Endothelial cell of umbilical vein (primary cell): ENCODE measurements at regions not wholly inside any gene's neighbourhood (a gene's known extent, or its start where the extent isn't known, plus 50 kb on each side); places are given as distances from the start of the nearest gene placed in this dataset.

Source experiments
- BruUV-seq: library from RNA; stranded (reverse); fragments of 400-500 nt; replicated peaks from 2 replicates; lab custom pipeline; 2021; lab: Mats Ljungman, UMichigan
- CTCF ChIA-PET: fragments of 300-600, 350-600 bp; sonication (Branson Sonifier 250); formaldehyde crosslinking; loops from one replicate; lab custom pipeline; 2021; ENCODE audit warnings: antibody characterized with exemption, inconsistent platforms; lab: Charles Lee
- POLR2A ChIA-PET: fragments of 300-600, 350-600 bp; sonication (Branson Sonifier 250); formaldehyde crosslinking; loops from one replicate; lab custom pipeline; 2021; ENCODE audit warnings: antibody characterized with exemption, inconsistent platforms; lab: Charles Lee
- DNase-seq: peaks from one replicate; pipeline ENCODE4 v3.0.0-alpha.2; 2011; ENCODE audit warnings: low read depth, low spot score
- FAIRE-seq: peaks from 2 replicates; lab custom pipeline; 2011; peaks lifted over from hg19 to GRCh38; lab: Jason Lieb, UNC
- H2AFZ ChIP-seq: 2 replicates; pipeline ENCODE4 v1.6.0; 2012; ENCODE audit warnings: low read depth, low read length, control low read depth, inconsistent platforms
- H3K27ac ChIP-seq: 2 replicates; pipeline ENCODE4 v1.5.1; 2011; ENCODE audit warnings: low read depth, mild to moderate bottlenecking, control low read depth, low read length, moderate library complexity; ENCODE audit not compliant: insufficient read depth
- H3K27me3 ChIP-seq, 2 experiments: 2 replicates each; pipeline versions ENCODE4 v1.6.0 to v1.6.1; 2011; ENCODE audit warnings: low read length in 2 of 2, mixed read lengths in 1 of 2; ENCODE audit not compliant: control insufficient read depth in 2 of 2, insufficient read depth in 2 of 2
- H3K36me3 ChIP-seq, 2 experiments: 2 replicates in 1 of 2; 3 replicates in 1 of 2; pipeline ENCODE4 v1.5.1; 2011; ENCODE audit warnings: low read length in 2 of 2, mild to moderate bottlenecking in 1 of 2, moderate library complexity in 1 of 2; ENCODE audit not compliant: control insufficient read depth in 2 of 2, insufficient read depth in 2 of 2; ENCODE audit errors: extremely low read depth in 1 of 2
- H3K4me1 ChIP-seq: 3 replicates; pipeline ENCODE4 v1.5.1; 2011; ENCODE audit warnings: mild to moderate bottlenecking, low read length; ENCODE audit not compliant: control insufficient read depth, insufficient read depth; ENCODE audit errors: extremely low read depth
- H3K4me2 ChIP-seq: 2 replicates; pipeline ENCODE4 v1.6.1; 2011; ENCODE audit warnings: low read length, control low read depth, mixed read lengths; ENCODE audit not compliant: insufficient read depth
- H3K4me3 ChIP-seq, 3 experiments: fragments of 200-600 bp in 1 of 3; sonication (generic), shearing (Covaris generic) in 1 of 3; replicated peaks in 1 of 3; 2 replicates each; pipeline ENCODE4 v1.5.1; 2011 to 2016; ENCODE audit warnings: control low read depth in 3 of 3, low read length in 3 of 3, mild to moderate bottlenecking in 2 of 3, inconsistent platforms in 1 of 3, low read depth in 1 of 3, moderate library complexity in 1 of 3; ENCODE audit not compliant: insufficient read depth in 1 of 3
- H3K79me2 ChIP-seq: 2 replicates; pipeline ENCODE4 v1.6.0; 2012; ENCODE audit warnings: low read length, inconsistent platforms; ENCODE audit not compliant: control insufficient read depth, insufficient read depth
- H3K9ac ChIP-seq: replicated peaks from 2 replicates; pipeline ENCODE3; 2011; ENCODE audit warnings: low read length, control low read depth; ENCODE audit not compliant: insufficient read depth; ENCODE audit errors: extremely low read depth
- H3K9me1 ChIP-seq: replicated peaks from 3 replicates; pipeline ENCODE4 v1.6.0; 2011; ENCODE audit warnings: mild to moderate bottlenecking, low read length; ENCODE audit not compliant: control insufficient read depth, insufficient read depth; ENCODE audit errors: extremely low read depth
- H3K9me3 ChIP-seq: replicated peaks from 2 replicates; pipeline ENCODE4 v1.5.1; 2012; ENCODE audit warnings: low read length, inconsistent platforms; ENCODE audit not compliant: control insufficient read depth, insufficient read depth
- H4K20me1 ChIP-seq: replicated peaks from 2 replicates; pipeline ENCODE3; 2011; ENCODE audit warnings: mild to moderate bottlenecking, low read length; ENCODE audit not compliant: control insufficient read depth, insufficient read depth; ENCODE audit errors: extremely low read depth
- CTCF ChIP-seq, 2 donors: IDR thresholded peaks; 1 replicate in 1 of 2; 2 replicates in 1 of 2; pipeline ENCODE4 v1.5.1; 2011; ENCODE audit warnings: low read length in 2 of 2, mild to moderate bottlenecking in 2 of 2, moderate library complexity in 2 of 2, control low read depth in 1 of 2, inconsistent platforms in 1 of 2, low read depth in 1 of 2; ENCODE audit not compliant: insufficient read depth in 1 of 2; ENCODE audit errors: extremely low read depth in 1 of 2
- EZH2 ChIP-seq: IDR thresholded peaks from 2 replicates; pipeline ENCODE4 v1.6.1; 2012; ENCODE audit warnings: borderline replicate concordance, low read depth, mild to moderate bottlenecking, moderate library complexity, low read length, inconsistent platforms; ENCODE audit not compliant: severe bottlenecking
- FOS ChIP-seq: IDR thresholded peaks from 2 replicates; pipeline ENCODE4 v1.6.1; 2011; ENCODE audit warnings: mild to moderate bottlenecking, low read length, moderate library complexity, borderline replicate concordance; ENCODE audit not compliant: insufficient read depth
- GATA2 ChIP-seq: IDR thresholded peaks from 2 replicates; pipeline ENCODE4 v1.7.0; 2011; ENCODE audit warnings: low read depth, mild to moderate bottlenecking, moderate library complexity, mixed read lengths, low read length; ENCODE audit not compliant: insufficient read length, insufficient read depth
- JUN ChIP-seq: IDR thresholded peaks from 2 replicates; pipeline ENCODE4 v1.6.1; 2011; ENCODE audit warnings: borderline replicate concordance, low read depth; ENCODE audit not compliant: insufficient read length, insufficient read depth
- MAX ChIP-seq: IDR thresholded peaks from 2 replicates; pipeline ENCODE4 v1.6.1; 2011; ENCODE audit not compliant: insufficient read depth, insufficient read length
- MYC ChIP-seq: IDR thresholded peaks from one replicate; pipeline ENCODE4 v1.6.1; 2011; ENCODE audit warnings: mild to moderate bottlenecking, low read depth, low read length
- POLR2A ChIP-seq: IDR thresholded peaks from 2 replicates; pipeline ENCODE4 v1.6.1; 2012; ENCODE audit warnings: low read depth, mild to moderate bottlenecking, control low read depth, low read length
- POLR2AphosphoS5 ChIP-seq: IDR thresholded peaks from 2 replicates; pipeline ENCODE4 v1.6.1; 2012; ENCODE audit warnings: low read depth, mild to moderate bottlenecking, control low read depth, low read length, moderate library complexity; ENCODE audit not compliant: insufficient read depth
- dilution Hi-C: fragments of 300-500 bp; cut with MboI; formaldehyde crosslinking; loops from one replicate; pipeline ENCODE4 v1.15.0; 2019; ENCODE audit warnings: low sequenced_read_pairs; ENCODE audit not compliant: extremely low pct_ligation_motif_present
- intact Hi-C: fragments of 100-400 bp; cut with micrococcal nuclease; formaldehyde crosslinking; loops from one replicate; pipeline ENCODE4 v1.10.0; 2022

GRCh38 chr1:222310836-222311235, 237.1 kb downstream of the HHIPL2 start:
- Histone ChIP-seq H3K4me3 (no peak overlapping the region), H3K79me2 (no peaks in the 10 kb centered on the region), H3K27ac (no peak overlapping the region), H3K27me3 (no peaks in the 10 kb centered on the region), H4K20me1 (no peaks in the 10 kb centered on the region), H3K9ac (no peak overlapping the region), H3K4me2 (no peak overlapping the region), H3K9me1 (no peaks in the 10 kb centered on the region), H2AFZ (no peak overlapping the region), H3K9me3 (no peaks in the 10 kb centered on the region), H3K4me1 (no peaks in the 10 kb centered on the region), H3K36me3 (no peaks in the 10 kb centered on the region)
- ChIA-PET CTCF (no interaction called here), POLR2A (no interaction called here)
- dilution Hi-C loops: no loop called here
- FAIRE-seq: no peak
- intact Hi-C loops: no loop called here
- BruUV-seq: no TSS peak
- DNase-seq: no peak
- TF ChIP-seq MAX (no peak), CTCF (IDR thresholded peaks at IDR 0.05; ENCODE audit: extremely low read depth in 1 of 2, insufficient read depth in 1 of 2, low read depth in 1 of 2, low read length in 2 of 2) (no peak), GATA2 (no peak), POLR2A (no peak), FOS (no peak), EZH2 (no peak), POLR2AphosphoS5 (no peak), MYC (no peak), JUN (no peak)
